HG02938 (cell line): ENCODE measurements at regions not wholly inside any gene's neighbourhood (a gene's known extent, or its start where the extent isn't known, plus 50 kb on each side); places are given as distances from the start of the nearest gene placed in this dataset.
"Not testable (repeated sequence)": the region's sequence is repeated elsewhere in the genome, so short reads cannot be mapped to it uniquely, and the experiment has no call there.

Source experiments
- ATAC-seq: cut with Tn5 transposase; IDR thresholded peaks from one replicate; pipeline ENCODE4 v1.9.1; 2021; ENCODE audit warnings: mild to moderate bottlenecking, moderate library complexity; ENCODE audit not compliant: unreplicated experiment

GRCh38 chr17:26936645-26937044 lies 357.3 kb upstream of the WSB1 start:
- not testable (repeated sequence) for ATAC-seq

DNA sequence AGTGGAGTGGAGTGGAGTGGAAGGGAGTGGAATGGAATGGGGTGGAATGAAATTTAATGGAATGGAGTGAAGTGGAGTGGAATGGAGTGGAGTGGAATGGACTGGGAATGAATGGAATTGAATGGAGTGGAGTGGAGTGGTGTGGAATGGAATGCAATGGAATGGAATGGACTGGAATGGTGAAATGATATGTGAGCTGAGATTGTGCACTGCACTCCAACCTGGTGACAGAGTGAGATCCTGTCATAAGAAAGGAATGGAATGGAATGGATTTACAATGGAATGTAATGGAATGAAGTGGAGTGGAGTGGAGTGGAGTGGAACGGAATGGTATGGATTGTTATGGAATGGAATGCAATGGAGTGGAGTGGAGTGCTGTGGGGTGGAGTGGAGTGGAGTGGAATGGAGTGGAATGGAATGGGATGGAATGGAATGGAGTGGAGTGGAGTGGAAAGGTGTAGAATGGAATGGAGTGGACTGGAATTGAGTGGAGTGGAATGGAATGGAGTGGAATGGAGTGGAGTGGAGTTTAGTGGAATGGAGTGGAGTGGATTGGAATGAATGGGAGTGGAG lies 356.1 kb upstream of the WSB1 start:
- ATAC-seq: not testable (repeated sequence)

- not testable (repeated sequence) for ATAC-seq
Observed at GRCh38 chr17:26939755-26940154, 354.2 kb upstream of the WSB1 start.

DNA sequence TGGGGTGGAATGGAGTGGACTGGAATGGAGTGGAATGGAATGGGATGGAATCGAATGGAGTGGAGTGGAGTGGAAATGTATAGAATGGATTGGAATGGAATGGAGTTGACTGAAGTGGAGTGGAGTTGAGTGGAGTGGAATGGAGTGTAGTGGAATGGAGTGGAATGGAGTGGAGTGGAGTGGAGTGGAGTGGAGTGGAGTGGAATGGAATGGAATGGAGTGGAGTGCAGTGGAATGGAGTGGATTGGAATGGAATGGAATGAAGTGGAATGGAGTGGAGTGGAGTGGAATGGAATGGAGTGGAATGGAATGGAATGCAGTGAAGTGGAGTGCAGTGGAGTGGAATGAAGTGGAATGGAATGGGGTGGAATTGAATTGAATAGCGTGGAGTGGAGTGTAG lies 353.3 kb upstream of the WSB1 start:
- not testable (repeated sequence) for ATAC-seq

GRCh38 chr17:26962255-26963162 lies 331.4 kb upstream of the WSB1 start:
- ATAC-seq: no peak

DNA sequence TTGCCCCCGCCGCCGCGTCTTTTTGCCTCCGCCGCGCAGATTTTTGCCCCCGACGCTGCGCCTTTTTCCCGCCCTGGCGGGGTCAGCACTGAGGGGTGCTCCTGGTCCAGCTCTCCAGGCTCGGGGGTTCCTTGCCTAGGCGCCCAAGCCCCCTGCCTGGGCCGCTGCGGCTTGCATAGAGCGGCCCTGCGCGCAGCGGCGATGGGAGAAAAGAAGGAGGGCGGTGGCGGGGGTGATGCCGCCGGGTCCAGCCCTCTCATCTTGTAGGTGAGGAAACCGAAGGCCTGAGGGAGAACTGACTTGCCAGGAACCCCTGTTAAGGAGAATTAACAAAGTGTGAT lies 330.8 kb upstream of the WSB1 start:
- ATAC-seq: no peak

DNA sequence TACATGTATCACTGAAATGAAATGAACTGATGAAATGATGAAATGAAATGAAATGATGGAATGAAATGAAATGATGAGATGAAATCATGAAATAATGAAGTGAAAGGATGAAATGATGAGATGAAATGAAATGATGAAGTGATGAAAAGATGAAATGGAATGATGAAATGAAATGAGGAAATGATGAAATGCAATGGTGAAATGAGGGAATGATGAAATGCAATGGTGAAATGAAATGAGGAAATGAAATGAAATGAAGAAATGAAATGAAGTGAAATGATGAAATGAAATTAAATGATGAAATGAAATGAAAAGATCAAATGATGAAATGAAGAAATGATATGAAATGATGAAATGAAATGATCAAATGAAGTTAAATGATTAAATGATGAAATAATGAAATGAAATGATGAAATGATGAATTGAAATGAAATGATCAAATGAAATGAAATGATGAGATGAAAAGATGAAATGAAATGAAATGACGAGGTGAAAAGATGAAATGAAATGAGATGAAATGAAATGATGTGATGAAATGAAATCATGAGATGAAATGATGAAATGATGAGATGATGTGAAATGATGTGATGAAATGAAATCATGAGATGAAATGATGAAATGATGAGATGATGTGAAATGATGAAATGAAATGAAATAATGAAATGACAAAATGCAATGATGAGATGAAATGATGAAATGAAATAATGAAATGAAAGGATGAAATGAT lies 327.9 kb upstream of the WSB1 start:
- not testable (repeated sequence) for ATAC-seq

DNA sequence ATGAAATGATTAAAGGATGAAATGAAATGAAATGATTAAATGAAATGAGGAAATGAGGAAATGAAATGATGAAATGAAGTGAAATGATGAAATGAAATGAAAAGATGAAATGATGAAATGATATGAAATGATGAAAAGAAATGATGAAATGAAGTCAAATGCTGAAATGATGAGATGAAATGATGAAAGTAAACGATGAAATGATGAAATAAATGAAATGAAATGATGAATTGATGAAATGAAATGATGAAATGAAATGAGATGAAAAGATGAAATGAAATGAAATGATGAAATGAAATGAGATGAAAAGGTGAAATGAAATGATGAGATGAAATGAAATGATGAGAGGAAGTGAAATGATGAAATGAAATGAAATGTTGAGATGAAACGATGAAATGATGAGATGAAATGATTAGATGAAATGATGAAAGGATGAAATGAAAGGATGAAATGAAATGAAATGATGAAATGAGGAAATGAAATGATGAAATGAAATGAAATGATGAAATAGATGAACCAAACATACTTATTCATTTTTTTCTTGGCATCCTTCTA lies 327.2 kb upstream of the WSB1 start:
- ATAC-seq: not testable (repeated sequence)

DNA sequence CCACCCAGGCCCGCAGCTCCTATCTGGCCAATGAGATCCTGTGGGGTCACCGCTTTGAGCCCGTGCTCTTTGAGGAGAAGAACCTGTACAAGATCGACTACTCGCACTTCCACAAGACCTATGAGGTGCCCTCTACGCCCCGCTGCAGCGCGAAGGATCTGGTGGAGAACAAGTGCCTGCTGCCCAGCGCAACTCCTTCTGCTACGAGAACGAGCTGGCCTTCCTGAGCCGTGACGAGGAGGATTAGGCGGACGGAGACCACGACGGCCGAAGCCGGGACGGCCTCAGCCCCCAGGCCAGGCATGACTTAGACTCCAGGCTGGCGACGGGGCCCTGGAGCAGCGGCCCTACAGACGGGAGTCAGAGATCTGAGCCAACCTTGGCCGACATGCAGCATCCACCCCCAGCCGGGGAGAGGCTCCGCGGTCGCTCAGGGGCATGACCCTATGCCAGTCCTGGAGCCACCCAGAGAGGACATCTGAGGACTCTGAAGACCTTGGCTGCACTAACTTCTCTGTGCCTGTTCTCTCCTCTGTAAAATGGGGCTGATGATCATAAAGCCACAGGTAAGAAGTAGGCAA lies 312.0 kb upstream of the WSB1 start:
- not testable (repeated sequence) for ATAC-seq

GRCh38 chr17:26982563-26982962 lies 311.4 kb upstream of the WSB1 start:
- not testable (repeated sequence) for ATAC-seq

- ATAC-seq: not testable (repeated sequence)
Observed at GRCh38 chr17:26987851-26988250, 306.1 kb upstream of the WSB1 start.

- ATAC-seq: not testable (repeated sequence)
Observed at GRCh38 chr17:26994648-26995047, 299.3 kb upstream of the WSB1 start.

DNA sequence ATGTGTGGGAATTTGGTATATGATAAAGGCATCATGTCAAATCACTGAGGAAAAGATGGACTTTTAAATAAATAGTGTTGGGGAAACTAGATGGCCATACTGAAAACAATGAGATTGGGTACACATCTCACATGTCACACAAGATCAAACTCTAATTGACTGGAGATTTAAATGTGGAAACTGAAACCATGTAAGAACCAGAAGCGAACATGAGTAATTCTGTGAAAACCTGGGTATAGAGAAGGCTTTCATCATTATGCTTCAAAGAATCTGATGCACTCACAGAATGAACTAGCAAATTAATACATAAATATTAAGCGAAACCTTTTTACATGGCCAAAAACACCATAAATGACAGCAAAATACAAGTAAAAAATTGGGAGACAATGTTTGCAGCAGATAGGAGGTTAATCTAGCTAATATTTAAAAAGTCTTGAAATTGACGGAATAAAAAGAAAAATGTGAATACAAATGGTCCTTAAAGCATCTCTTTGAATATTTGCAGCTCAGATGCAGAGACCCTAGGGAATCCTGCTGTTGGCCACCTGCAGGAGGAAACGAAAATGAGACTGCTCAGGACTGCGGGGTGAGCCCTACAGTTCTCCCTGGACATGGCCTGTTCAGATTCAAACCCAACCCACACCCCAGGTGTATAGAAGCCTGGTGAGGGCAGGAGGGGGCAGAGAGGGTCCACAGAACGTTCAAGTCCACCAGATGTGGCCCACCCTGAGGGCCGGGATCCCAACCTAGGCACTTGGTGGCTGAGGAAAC lies 297.6 kb upstream of the WSB1 start:
- ATAC-seq: not testable (repeated sequence)

DNA sequence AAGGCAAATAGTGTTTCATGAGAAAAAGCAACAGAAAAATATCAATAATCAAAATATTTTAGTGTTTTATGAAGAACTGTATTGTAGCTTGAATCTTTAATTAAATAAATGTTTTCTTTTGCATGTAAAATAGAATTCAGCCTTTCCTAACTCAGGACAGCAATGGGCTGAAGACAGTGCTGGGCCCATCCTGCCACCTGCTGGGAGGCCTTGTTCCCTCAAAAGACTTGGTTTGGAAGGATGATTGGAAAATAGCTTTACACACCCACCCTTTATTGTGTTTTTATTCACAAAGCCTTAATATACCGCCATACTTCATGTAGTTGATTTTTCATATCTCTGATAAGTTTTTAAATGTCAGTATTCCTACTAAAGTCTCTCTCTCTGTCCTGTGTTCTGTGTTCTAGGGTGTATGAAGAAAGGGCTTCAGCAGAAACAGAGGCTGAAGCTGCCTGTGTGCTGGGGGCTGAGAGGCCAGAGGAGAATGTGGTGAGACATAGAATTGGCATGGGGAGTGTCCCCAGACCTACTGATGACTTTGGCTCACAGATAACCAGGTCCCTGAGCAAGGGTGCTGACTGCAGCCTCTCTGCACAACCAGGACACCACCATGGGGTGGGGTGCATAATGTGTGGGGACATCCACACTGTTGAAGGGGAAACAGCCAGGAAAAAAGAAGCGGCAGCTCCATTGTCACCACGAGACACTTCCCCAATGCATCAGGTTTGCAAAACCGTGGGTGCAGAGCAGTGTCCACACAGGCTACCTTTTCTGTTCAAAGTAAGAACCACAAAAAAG lies 286.0 kb upstream of the WSB1 start:
- not testable (repeated sequence) for ATAC-seq

DNA sequence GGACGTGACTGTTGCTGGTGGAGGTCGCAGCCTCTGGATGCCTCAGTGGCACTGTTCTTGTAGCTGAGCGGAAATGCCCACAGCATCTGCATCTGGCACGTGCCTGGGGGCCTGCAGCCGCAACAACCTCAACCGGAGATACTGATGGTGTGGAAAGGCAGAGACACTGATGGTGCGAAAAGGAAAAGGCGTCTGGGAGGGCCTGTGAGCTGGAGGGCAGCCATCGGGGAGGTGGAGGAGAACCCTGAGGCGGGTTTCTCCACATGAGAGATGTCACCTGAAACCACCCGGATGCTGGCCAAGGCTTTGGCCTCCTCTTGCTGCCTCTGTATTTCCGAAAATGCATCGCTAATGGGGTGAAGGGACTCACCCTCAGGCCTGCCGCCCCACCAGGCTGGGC lies 284.8 kb upstream of the WSB1 start:
- ATAC-seq: no peak

DNA sequence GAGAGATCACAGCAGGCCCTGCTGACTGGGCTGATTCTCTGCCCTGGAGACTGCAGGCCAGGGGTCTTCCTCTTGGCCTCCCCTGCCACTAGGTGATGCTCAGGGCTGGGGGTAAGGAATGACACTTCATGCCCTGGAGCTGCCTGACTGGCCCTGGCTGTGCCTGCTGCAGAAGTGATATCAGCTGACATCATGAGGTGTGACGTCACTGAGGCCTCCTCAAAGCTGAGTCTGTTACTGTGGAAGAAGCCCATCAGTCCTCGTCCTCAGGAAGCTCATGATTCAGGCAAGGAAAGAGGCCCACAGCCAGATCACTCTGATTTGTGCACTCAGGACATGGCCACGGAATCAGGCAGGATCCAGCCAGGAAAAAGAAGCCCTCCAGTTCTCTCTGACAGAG lies 283.8 kb upstream of the WSB1 start:
- ATAC-seq: not testable (repeated sequence)

DNA sequence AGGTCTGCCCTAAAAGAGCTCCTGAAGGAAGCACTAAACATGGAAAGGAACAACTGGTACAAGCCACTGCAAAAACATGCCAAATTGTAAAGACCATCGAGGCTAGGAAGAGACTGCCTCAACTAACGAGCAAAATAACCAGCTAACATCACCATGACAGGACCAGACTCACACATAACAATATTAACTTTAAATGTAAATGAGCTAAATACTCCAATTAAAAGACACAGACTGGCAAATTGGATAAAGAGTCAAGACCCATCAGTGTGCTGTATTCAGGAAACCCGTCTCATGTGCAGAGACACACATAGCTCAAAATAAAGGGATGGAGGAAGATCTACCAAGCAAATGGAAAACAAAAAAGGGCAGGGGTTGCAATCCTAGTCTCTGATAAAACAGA lies 263.4 kb upstream of the WSB1 start:
- ATAC-seq: not testable (repeated sequence)

DNA sequence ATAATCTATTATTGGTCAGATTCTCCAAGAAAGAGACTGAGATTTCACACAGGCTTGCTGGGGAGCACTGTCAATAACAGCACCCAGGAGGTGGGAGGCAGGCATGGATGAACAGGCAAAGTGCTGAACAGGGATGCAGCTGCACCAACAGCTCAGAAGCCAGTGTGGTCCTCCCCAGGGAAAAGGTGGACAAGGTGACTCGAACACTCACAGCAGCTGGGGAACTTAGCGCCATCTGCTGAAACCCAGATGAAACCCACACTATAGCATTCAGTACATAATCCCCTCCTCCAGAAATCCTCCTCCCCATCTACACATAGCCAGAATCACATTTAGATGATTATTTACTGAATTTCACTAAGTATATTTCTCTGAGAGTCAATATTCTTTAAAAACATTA lies 255.2 kb upstream of the WSB1 start:
- ATAC-seq: no peak

DNA sequence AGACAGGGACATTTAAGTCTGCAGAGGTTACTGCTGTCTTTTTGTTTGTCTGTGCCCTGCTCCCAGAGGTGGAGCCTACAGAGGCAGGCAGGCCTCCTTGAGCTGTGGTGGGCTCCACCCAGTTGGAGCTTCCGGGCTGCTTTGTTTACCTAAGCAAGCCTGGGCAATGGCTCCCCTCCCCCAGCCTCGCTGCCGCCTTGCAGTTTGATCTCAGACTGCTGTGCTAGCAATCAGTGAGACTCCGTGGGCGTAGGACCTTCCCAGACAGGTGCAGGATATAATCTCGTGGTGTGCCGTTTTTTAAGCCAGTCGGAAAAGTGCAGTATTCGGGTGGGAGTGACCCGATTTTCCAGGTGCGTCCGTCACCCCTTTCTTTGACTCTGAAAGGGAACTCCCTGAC lies 248.9 kb upstream of the WSB1 start:
- not testable (repeated sequence) for ATAC-seq
